HG03025 (cell line): ENCODE measurements at regions not wholly inside any gene's neighbourhood (a gene's known extent, or its start where the extent isn't known, plus 50 kb on each side); places are given as distances from the start of the nearest gene placed in this dataset.
"Not testable (repeated sequence)": the region's sequence is repeated elsewhere in the genome, so short reads cannot be mapped to it uniquely, and the experiment has no call there.

Experiments
- ATAC-seq: cut with Tn5 transposase; IDR thresholded peaks from one replicate; pipeline ENCODE4 v1.9.1; 2021; ENCODE audit warnings: mild to moderate bottlenecking, moderate library complexity; ENCODE audit not compliant: unreplicated experiment, low FRiP score

DNA sequence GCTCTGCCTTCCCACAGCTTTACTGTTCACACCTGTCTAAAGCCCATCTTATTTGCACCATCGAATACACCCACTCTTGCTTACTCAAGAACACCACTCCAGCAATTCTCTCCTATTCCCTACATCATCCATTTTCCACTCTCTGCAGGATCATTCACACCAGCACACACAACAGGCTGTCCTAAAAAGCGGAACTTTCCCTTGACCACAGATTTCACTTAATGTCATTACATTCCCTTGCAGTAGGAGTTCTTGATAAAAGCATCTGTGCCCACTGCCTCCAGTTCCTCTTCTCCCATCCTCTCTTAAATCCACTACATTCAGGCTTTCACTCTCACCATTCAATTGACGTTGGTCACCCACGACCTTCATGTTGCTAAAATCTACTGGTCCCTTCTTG lies 103.0 kb upstream of the PABPC3 start:
- not testable (repeated sequence) for ATAC-seq

DNA sequence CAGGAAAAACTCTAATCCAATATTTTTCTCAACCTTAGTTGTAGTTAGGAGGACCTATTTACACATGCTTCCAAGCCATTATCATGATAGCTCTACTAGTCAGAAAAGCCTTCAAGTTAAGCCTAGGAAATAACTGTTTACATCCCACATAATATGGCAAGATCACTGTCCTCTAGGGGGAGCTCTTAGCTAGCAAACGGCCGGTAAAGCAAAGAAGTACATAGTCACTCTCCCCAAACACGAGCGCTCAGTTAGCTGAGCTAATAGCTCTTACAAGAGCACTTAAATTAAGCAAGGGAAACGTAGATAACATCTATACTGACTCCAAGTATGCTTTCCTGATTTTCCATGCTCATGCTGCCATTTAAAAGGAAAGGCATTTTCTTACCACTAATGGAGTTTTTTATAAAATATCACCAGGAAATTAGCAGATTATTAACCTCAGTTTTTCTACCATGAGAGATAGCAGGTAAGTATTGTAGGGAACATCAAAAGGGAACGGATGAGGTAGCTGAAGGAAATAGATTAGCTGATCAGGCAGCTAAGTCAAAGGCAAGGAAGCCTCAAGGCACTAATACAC lies 100.6 kb upstream of the PABPC3 start:
- no peak for ATAC-seq

DNA sequence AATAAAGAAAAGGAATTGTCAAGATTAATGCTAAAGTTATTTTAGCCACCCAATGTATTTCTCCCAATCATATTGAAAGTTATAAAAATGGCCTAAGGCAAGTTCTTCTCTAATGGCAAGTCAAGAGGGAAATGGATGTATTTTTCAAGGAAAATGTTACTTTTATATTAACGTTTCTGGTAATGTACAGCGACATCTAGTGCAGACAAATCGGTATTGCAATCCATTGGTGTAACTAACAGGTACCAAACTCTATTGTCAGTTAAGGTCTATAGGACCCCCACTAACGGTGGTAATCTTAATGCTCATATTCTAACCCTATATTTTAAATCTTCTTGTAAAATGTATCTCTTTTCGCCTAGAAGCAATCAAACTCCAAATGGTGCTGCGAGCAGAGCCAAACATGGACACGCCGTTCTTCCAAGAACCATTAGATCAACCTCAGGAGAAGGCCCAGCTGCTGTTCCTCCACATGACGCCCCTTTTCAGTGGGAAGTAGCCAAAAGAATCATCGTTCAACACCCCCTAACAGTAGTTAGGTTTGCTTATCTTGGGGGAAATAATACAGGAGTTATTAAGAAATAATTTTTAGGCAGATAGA lies 98.5 kb upstream of the PABPC3 start:
- no peak for ATAC-seq

DNA sequence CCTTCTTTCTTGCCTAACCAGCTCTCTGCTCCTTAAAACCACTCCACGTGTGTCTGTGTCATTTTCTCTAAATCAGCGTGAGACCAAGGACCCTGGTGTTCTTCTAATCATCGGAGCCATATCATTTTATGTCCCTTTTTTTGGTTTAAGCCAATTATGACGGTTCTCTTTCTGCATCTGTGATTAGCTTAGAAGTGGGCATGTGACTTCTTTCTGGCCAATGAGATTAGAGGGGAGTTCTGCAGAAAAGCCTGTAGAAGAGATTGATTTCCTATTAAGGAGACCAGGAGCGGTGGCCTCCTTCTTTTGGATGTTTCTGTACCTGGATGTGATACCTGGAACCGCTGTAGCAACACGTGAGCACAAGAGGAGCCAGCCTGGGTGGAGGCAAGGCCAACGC lies 97.5 kb upstream of the PABPC3 start:
- ATAC-seq, result no peak

DNA sequence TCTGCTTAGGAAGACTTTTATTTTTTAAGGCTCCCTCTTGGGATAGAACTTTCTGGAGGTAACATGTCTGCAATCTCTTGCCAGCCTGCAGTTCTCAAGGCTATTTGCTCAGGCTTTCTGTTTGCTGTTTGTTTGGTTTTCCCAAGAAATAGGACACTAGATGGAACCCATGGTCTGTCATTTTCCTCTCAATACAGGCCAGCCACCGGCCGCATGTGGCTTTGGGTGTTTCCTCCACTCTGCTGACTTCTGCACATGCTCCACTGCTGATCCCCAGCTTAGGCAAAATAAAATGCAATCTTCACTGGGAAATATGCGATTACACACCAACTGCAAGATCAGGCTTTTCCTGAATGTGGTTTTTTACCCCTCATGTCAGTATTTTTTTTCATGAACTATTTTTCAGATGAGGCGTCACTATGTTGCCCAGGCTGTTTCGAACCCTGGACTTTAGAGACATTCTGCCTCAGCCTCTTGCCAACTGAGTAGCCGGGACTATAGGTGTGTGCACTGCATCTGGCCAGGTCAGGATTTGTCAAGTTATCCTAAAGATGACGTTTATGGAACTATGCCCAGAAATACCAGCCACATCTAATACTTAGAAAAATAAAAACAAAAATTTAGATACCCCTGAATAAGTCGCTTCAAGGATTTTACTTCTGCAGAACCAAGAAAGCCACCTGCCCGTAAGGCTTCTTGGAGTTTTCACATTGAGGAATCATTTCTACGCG lies 94.3 kb upstream of the PABPC3 start:
- ATAC-seq, result no peak

DNA sequence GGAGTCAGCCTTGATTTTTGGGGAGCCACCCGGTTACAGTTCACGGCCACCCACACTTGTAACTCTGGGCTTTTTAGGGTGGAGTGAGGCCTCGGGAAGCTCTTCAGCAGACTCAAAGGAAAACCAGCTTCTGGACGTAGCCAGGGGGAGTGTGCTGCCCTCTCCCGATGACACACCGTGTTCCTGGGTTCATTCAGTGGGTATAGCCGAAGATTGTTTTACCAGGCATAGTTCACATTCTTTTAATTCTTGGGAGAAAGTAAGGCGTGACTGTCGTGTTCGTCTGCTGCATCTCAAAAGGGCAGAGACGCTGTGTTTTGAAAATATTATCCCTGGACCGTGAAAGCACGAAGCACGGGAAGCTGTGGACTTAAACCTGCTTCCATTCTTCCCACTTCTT lies 93.6 kb upstream of the PABPC3 start:
- ATAC-seq, result not testable (repeated sequence)

DNA sequence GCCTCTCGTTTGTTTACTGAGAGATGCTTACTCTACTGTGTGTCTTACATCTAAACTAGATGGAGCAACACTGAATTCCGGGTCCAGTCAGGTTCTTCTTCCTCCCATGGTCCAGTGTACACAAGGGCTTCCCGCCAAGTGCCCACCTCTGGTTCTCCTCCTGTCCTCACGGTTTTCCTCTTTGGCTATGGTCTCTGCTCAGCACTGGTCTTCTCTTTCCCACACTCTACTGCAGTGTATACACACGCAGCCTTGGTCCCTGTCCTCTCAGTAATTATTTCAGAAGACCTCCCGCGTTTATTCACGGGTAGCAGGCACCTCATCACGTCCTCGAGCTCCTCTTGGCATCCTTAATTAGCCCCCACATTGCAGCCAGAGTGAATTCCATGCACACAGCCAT lies 91.4 kb upstream of the PABPC3 start:
- not testable (repeated sequence) for ATAC-seq

DNA sequence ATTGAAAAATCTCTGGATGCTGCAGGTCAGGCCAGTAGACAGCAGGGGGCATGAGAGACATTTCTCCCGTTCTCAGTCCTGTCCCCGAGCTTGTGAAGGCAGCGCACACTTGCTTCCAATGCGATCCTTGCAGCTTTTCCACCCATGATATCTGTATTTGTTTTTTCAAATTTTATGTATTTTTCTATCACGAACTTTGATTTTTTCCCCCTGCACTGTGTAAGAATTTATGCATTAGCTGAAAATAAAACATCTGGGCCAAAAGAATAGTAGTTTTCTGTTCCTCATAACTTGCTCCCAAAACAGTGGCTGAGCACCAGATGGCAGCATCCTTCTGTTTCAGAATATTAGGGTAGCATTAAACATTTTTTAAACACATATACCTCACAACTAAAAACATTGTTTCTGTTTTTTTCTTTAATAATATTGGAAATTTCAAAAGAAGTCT lies 90.9 kb upstream of the PABPC3 start:
- peak; percentile 49 for ATAC-seq

DNA sequence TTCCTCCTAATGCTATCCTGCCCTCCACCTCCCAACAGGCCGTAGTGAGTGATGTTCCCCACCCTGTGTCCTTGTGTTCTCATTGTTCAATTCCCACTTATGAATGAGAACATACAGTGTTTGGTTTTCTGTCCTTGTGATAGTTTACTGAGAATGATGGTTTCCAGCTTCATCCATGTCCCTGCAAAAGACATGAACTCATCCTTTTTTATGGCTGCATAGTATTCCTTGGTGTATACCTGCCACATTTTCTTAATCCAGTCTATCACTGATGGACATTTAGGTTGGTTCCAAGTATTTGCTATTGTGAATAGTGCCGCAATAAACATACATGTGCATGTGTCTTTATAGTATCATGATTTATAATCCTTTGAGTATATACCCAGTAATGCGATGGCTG lies 88.5 kb upstream of the PABPC3 start:
- ATAC-seq, result not testable (repeated sequence)

DNA sequence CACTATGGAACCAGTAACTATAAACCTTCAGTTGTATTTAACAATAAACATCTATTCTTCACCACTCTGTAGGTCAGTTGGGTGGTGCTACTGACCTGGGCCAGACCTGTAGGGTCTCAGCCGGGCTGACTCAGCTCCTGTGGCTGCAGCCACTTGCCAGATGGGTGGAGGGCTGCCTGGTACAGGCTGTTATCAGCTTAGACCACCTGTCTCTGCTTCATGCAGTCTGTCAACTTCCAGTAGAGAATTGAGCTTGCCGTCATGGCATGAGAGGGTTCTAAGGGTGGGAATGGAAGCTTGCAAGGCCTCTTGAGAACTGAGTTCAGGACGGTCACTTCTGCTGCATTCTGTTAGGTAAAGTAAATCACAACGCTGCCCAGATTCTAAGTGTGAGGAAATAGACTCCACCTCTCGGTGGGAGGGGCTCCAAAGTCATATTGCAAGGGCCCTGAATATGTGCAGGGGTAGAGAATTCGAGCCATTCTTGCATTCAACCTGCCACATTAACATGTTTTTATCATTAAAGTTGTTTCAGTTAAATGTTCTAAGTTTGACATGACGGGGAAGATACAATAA lies 81.5 kb upstream of the PABPC3 start:
- not testable (repeated sequence) for ATAC-seq

DNA sequence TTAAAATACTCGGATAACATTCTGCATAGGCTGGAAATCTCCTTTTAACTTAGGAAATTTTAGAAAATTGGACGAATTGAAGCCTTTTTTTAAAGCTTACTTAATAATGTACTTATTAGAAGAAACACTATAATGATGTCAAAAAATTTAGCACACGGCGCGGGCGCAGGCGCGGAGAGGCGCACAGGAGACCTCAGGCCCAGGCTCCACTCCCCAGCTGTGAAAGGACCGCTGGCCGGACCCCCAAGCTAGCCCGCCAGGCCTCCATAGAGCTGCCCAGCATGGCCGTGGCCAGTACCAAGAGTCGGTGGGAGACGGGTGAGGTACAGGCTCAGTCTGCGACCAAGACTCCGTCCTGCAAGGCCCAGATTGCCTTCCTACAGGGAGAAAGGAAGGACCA lies 78.8 kb upstream of the PABPC3 start:
- not testable (repeated sequence) for ATAC-seq

DNA sequence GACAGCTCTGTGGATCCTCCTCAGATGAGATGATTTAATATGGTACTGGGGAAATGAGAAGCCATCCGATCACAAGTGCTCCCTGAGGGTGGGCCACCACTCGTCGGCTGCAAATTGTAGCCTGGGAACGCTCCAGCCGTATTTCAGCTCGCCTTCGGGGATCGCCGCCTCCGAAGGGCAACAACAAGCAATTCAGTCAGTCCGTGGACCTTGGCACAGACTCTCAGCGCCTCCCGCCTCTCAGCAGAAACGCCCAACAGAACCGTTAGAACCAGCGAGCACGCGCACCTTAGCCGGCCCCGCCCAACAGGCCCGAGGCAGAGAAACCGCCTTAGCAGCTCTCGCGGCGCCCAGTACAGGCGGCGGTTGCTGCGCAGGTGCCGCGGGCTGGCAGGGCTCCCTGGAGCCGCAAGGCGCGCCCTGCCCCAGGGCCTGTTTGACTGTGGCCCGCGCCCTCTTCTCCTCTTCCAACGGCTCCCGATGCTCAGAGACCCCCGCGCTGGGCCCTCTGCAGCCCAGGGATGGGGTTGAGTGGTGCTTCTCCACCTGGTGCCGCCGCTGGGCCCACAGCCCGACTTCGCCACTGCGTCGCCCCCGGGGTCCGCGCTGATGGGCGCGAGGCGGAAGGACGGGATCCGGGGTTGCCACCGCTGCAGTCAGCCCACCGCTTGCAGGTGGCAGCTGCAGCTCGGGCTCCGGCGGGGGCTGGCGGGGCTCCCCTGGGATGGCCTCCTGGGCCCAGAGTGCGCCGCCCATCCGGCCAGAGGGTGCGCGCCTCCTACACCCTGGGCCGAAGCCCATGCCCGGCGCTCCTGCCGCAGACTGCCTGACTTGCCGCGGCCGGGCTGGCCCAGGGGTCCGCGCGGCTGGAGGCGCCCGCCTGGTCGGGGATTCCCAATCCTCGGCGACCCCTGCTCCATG lies 77.9 kb upstream of the PABPC3 start:
- not testable (repeated sequence) for ATAC-seq

DNA sequence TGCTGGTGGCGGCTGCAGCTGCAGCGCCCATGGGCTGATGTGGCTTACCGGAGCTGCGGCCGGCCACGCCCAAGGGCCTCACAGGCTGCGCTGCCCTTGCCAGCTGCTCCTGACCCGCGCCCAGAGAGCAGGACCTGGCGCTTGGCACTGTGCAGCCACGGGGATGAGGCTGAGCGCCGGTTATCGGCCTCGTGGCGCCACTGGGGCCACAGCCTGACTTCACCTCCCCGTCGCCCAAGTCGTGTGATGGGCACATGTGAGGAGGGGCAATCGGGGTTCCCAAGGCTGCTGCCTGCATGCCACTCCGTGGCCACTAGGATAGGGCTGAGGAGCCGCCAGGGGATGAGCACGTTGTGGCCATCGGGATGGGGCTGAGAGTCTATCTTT lies 77.2 kb upstream of the PABPC3 start:
- no peak for ATAC-seq

DNA sequence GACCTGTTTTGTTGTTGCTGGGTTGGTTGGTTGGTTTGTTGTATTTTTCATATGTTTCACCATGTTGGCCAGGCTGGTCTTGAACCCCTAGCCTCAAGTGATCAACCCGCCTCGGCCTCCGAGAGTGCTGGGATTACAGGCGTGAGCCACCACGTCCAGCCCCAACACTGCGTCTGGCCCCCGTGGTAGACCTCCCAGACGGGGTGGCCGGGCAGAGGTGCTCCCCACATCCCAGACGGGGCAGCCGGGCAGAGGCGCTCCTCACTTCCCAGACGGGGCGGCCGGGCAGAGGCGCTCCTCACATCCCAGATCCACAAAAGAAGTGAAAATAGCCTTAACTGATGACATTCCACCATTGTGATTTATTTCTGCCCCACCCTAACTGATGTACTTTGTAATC lies 76.2 kb upstream of the PABPC3 start:
- ATAC-seq, result not testable (repeated sequence)

DNA sequence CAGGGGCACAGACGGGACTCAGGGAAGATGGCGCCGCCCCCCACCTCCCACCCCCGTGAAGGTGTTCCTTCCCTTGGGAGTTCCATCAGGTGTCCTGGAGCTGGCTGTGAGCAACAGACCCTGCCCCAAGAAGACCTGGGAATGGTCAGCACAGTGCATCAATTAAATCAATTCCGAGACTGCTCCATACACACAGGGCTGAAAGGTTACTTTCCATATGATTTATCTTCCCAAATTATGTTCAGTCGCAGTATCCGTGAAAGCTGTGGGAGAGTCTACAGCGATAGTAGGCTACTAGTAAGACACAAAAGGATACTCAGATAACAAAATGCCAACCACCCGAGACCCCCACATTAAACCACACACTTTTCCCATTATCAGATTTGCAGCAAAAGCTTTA lies 71.8 kb upstream of the PABPC3 start:
- no peak for ATAC-seq

DNA sequence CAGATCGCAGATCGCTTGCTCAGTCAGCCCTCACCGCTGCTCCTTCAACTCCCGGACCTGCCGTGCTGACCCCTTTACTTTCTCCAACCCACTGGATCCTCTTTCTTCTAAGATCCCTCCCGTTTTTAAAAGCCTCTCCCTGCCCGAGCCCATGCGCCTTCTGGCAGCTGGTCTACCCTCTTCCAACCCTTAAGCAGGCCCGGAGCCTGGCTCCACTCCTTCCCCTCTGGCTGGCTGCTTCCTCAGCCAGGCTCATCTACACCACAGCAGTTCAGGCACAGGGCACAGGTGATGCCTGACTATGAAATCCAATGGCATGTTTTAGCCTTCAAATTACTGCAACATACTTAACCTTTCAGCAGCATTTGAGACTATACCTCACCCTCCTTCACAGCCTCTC lies 63.8 kb upstream of the PABPC3 start:
- no peak for ATAC-seq

DNA sequence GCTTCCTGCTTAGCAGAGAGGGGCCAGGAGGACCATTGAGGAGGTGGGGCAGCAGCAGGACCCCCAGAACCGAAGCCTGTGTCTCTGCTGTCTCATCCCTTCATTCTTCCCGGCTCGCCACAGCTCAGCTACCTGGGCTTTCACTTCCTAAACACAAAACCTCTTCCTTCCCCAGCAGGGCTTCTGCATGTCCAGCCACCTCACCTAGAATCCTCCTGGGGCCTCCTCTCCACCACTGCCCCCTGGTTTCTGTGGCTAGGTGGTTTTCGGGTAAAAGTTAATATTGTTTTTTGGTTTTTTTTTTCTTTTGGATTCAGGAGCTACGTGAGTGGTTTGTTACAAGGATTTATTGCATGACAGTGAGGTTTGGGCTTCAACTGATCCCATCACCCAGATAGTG lies 61.8 kb upstream of the PABPC3 start:
- ATAC-seq, result no peak

DNA sequence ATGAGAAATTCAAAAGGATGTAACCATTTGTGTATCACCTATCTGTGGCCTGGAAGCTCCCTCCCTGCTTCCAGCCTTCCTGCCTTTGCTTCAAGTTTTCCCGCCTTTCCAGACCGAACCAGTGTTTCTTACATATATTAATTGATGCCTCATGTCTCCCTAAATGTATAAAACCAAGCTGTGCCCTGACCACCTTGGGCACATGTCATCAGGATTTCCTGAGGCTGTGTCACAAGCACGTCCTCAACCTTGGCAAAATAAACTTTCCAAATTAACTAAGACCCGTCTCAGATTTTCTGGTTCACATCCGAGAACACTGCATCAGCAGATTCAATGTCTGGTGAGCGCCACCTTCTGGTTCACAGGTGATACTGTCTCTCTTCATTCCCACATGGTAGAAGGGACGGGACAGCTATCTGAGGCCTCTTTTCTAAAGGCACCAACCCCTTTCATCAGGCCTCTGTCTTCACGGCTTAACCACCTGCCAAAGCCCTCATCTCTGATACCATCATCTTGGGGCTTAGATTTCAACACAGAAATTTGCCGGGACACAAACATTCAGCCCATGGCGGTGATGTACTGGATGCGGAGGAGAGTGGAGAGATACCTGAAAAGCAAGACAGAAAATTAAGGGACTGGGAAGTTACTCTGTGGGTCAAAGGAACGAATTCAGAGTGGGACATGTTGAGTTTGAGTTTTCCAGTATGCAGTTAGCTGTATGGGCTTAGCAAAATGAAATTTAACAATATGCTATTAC lies 58.7 kb upstream of the PABPC3 start:
- peak; percentile 66 for ATAC-seq

DNA sequence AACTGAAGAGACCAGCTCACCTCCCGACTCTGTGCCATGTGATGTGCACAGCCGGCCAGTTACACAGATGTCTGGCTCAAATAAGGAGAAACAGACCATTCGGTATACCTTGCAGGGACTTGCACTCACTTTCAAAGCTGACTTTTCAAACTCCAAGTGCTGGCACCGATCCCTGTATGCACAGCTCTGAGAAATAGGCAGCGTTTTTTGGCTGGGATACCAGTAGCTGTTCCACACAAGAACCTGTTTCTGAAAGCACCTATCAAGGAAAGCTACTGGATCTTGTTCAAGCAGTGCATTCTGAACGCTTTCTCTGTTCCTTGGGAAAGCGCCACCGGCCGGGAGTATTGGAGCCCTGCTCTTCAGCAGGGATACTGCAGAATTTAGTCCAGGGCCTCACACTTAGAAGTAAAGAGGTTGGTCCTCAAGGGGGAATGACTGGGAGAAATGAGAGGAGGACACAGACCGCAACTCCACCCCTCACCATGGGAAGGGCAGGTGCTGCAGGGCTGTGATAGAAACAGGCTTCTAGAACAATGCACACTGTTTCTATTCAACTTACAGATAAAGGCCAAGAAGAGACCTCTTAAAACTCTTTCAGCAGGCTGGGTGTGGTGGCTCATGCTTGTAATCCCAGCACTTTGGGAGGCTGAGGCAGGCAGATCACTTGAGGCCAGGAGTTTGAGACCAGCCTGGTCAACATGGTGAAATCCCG lies 53.6 kb upstream of the PABPC3 start:
- no peak for ATAC-seq
